CD1c-positive myeloid dendritic cell (primary cell): ENCODE measurements at regions not wholly inside any gene's neighbourhood (a gene's known extent, or its start where the extent isn't known, plus 50 kb on each side); places are given as distances from the start of the nearest gene placed in this dataset.

Experiments used
- DNase-seq: peaks from one replicate; pipeline ENCODE4 v3.0.0-alpha.2; 2016; ENCODE audit errors: extremely low spot score

DNA sequence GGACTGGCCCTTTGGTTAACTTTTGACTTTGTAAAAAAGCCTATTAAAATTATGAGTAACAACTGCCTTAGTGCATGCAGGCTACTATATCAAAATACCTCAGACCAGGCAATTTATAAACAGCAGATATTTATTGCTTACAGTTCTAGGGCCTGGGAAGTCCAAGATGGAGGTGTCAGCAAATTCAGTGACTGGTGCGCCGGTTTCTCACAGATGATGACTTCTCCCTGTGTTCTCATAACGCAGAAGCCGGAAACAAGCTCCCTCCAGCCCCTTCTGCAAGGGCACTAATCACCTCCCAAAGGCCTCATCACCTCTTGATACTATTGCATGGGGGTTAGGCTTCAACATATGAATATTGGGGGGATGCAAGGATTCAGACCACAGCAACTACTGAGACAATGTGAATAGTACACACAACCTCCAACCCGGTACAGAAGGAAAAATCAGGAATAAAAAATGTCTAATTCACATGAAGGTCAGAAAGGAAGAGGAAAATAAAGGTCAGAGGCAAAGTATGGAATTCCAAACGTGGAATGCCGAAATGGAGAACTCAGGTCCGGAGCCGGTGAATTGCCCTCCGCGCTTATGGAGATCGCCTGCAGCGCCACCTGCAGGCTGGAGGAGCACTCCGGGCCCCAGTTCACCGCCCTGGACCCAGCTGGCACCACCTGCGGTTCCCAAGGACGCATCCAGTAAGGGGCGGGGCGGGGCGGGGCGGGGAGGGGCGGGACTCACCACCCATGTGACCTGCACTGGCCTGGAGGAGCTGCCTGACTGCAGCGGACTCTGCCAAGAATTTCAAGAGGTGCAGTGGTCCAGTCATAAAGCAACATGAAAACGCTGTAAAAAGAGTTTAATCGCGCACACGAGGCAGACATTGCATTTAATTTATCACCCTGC is 203.4 kb downstream of the KIF26A start:
- DNase-seq, result no peak

DNA sequence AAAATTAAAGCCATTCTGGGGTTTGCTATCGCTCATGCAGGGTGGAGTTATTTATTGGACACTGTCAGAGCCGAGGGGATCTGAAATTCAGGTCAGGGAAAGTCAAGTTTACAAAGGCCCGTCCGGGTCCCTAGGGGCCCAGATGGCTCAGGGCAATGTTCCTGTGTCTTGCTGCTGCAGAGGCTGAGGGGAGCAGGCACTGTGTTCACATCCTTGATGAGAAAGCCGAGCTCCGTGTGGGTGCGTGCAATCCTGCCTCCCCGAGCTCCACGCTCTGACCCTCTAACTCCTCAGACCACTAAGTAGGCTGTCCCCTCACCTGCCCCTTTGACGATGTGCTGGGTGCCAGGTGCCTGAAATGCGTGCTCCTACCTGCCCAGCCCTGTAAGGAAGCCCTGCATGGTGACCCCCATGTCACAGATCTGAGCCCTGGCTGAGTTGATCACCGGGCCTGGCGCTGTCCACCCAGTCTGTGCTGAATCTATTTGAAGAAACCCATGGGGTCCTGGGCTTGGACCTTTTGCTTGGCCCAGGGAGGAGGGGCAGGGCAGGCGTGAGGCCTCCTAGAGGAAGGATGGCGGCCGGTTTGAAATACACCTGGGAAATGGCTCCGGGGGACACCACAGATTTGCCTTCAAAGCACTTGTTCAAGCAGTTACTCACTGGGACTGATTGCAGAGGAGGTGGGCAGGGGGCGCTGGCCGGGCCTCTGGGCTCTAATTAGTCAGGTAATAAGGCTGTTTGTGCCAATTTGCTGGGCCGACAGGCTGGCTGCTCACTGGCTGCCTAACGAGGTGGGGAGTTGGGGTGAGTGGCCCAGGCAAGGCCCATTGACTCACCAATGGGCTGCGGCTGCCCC is 204.3 kb downstream of the KIF26A start:
- no peak for DNase-seq

- DNase-seq, result no peak
Observed at GRCh38 chr14:104343294-104343625, 204.9 kb downstream of the KIF26A start.

GRCh38 chr14:104343690-104344640 is 205.6 kb downstream of the KIF26A start:
- no peak for DNase-seq

DNA sequence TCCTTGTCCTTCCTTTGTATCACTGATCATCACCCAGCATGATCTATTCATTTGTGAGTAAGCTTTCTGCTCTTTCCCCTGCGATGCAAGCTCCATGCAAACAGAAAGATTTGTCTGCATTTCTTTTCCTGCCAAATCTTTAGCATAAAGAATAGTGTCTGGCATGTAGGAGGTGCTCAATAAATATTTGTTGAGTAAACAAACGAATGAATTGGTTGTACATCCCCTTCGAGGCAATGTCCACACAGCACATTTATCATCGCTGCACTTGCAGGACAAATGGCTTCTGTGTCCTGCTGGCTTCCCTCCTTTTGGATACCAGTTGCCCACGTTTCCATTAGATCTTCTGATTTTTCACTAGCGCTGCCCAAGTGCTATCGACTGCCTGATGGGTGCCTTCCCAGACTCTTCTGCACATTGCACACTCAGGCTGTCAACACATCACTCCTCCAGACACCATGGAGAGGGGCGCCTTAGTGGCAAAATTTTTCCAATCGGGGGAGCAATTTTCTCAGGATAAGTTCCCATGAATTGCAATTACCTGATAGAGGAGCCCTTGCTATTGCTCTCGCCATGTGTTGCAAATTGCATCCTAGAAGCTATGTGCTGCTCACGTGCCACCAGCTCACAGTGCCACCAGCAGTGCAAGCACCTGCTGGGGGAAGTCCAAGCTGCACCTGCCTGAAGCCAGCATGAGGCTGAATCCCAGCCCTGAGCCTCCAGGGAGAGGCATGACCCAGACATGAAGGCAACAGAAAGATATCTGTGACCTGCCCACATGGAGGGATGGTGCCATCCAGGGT is 206.6 kb downstream of the KIF26A start:
- DNase-seq, result no peak

DNA sequence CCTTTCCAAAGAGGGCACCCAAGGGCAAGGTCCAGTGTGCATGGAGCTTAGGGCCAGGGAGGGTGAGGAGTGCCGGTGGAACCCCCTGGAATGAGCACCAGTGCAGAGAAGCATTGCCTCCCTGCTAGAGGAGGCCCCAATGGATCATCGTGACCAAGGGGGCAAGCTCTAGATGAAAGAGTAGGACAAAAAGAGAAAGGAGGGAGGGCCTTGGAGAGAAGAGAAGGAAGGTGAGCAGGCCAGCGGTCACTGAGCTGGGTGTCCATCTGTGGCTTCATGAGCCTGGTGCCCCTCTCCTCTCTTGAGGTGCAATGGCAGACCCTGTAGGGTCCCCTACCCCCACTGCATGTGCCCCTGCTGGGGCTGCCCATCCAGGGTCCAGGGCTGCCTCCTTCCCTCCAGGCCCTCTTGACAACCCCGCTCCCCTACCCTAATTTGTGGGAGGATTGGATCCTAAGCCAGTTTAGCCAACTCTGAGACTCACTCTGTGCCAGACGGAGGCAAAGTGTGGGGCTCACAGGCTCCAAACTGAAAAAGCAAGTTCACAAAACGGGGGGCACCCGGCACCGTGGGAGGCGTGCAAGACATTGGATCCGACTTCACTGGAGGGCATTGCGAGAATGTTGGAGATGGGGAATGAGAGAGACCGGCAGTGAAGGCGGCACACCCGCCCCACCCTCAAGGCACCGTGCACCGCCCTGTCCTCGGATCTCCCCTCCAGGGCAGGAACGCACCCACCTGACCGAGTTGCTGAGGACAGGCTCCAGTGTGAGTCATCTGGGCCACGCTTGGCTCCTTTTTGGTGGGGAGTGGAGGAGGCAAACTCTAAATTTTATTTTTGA is 207.5 kb downstream of the KIF26A start:
- DNase-seq, result no peak

DNA sequence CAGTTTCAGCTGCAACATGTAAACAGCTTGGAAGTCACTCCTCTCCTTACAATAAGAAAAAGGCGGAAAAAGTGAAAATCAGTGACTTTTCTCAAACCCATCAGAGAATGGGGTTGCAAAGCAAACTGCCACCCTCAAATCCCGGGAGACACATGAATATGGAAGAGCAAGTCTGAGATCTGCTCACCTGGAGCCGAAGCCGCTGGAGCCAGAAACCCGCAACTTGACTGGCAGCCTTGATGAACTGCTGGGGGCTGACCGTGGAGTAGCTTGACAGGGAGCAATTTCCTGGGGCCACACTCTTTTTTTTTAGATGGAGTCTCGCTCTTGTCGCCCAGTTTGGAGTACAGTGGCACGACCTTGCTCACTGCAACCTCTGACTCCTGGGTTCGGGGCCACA is 208.2 kb downstream of the KIF26A start:
- DNase-seq, result no peak

DNA sequence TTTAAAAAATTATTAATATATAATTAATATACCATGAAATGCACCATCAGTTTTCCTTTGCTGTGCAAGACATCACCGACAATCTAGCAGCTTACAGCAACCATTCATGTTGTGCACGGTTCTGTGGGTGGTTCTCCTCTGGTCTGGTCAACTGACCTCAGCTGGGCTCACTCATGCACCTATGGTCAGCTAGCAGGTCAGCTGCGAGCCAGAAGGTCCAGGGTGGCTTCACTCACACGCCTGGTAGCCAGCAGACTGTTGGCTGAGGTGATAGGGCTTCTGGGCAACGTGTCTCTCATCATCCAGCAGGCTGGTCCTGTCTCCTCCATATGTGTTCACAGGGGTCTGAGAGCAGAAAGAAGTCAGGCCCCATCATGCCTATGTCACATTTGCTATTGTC is 210.4 kb downstream of the KIF26A start:
- DNase-seq, result no peak

GRCh38 chr14:104349950-104350349 is 211.6 kb downstream of the KIF26A start:
- DNase-seq, result no peak

GRCh38 chr14:104350463-104351185 is 212.2 kb downstream of the KIF26A start:
- DNase-seq, result no peak

DNA sequence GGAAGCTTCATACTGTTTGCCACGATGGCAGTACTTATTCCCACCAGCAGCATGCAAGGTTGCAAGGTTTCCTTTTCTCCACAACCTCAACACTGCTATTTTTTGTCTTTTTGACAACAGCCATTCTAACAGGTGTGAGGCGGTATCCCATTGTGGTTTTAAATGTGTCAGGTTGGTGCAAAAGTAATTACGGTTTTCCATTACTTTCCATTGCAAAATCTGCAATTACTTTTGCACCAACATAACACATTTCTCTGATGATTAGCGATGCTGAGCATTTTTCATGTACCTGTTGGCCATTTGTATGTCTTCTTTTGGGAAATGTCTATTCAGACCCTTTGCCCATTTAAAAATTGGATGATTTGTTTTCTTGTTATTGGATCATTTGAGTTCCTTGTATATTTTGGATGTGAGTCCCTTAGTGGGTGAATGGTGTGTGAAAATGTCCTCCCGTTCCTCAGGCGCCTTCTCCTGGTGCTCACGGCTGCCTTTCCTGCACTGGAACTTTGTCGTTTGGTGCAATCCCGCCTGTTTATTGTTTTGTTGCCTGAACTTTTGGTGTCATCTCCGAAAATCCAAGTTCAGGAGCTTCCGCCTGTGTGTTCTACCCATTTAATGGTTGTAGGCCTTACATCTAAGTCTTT is 213.6 kb downstream of the KIF26A start:
- DNase-seq, result no peak

DNA sequence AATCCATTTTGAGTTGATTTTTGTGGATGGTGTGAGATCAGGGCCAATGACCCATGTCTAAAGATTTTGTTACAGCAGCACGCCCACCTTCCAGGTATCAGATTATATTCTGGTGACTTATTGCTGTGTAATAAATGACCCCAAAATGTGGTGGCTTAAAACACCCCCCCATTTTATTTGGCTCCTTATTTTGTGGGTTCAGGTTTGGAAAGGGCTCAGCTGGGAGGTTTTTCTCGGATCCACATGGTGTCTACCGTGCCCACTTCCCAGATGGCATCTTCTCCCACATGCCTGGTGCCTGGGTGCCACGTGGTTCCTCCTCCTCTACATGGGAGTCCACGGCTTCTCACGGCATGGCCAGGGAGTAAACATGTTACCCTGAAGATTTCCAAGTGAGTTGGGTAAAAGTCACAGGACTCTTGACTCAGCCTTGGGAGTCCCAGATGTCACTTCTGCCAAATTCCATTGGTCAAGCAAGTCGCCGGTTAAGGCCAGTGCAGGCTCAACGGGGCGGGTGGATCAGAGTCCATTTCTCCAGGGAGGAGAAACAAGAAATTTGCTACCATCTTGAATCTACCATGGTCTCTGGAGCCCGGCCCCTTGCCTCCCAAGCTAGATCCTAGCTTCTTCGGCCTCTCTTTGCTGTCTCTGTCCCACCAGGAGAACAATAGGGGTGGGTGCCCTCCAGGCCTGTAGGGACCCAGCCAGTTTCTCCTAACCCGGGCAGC is 214.3 kb downstream of the KIF26A start:
- DNase-seq, result no peak

DNA sequence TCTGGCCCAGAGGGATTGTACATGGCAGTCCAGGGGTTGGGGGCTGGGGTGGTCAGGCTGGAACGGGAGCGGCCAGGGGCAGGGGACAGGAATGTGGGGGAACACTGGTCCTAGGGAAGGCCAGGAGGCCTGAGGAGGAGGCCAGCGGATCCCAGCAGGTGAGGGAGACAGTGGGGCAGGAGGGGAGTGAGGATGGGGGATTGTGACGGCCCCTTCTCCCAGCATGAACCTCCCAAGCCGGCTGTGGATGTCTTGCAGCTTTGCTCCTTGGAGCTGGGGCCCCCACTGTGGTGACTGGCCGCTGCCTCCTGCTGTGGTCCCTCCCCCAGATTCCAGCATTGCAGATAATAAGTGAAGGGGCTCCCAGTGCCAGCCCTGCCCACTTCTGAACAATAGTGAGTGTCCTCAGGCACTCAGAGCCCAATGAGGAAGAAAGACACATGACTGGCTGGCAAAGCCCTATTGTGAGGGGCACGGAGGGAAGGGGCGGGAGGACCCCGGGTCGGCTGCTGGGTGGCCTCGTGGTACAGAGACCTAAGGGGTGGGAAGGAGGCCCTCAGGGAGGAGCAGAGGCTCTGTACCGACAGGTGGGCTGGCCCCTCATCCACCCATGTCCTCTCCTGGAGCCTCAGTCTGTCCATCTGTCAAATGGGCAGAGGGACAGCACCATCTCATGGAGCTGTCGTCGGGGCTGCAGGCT is 215.0 kb downstream of the KIF26A start:
- DNase-seq, result no peak

- DNase-seq, result no peak
Observed at GRCh38 chr14:104353921-104354701, 215.7 kb downstream of the KIF26A start.

DNA sequence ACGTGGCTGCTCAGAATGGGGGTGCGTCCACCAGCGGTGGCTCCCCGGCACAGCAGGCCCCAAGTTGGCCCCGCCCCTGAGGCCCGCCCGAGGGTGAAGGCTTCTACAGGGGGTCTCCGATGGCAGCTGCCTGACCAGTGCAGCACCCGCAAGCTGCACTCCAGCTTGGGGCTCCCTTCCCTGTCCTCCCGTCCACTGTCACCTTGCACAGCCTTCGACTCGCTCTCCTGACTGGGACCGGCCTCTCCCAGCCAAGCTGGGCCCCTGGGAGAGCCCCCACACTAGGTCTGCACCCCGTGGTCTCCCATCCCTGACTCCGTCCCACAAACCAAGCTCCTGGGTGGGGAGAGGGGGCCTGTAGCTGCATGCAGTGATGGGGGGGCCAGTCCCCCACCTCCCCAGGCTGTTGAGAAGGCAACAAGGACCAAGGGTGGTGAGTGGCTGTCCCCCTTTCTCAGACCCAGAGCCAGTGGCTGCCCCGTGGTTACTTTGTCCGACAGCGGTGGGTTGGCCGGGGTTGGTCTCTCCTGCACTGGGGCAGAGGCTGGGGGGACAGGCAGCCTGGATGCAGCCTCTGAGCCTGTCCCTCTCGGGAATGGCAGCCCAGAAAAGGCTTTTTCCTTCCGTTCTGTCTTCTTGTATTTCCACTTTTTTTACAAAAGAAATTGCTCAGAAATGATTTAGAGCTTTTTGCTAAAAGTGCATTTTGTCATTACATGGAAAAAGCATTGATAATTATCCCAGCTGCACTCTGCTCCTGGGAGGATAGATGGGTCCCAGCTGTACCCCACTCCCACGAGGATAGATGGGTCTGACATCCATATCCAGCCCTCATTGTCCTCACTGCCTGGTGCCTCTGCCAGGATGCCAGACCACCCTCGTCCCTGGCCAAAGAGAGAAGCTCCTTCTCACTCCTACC is 217.0 kb downstream of the KIF26A start:
- no peak for DNase-seq
